ENCODE measurements at regions not wholly inside any gene's neighbourhood (a gene's known extent, or its start where the extent isn't known, plus 50 kb on each side); places are given as distances from the start of the nearest gene placed in this dataset.

DNA sequence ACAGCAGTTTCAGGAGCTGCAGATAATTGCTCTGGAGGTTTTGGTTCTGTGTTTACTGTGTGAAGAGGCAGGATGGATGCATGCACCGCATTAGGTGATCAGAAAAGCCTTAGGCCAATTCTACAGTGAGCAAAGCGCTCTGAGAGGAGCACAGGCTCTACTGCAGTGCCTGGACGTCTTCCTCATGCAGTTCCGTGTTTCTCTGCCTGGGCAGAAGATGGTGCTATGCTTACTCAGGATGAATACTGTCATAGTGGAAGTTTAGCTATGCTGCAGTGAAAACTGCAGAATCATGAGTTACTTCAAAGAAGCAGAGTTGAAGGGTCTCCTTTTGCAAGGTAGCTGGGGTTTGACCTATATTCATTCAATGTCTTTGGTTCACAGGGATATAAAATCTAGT, 1012.4 kb downstream of the KCNJ18 start:
- no peak overlapping the region for H3K27ac ChIP-seq (ENCODE audit: low read length)
- H3K9me3 ChIP-seq (ENCODE audit: control insufficient read depth, insufficient read depth, low read depth, low read length) = no peaks in the 10 kb centered on the region
- no peak for DNase-seq (ENCODE audit: low read depth, low spot score)
- H3K4me3 ChIP-seq (ENCODE audit: low read depth in 2 of 2, low read length in 2 of 2) = no peak overlapping the region
- ChIA-PET POLR2A (no interaction called here), CTCF (no interaction called here)
- BruUV-seq (replicated peaks) = no TSS peak
- H3K27me3 ChIP-seq (ENCODE audit: control insufficient read depth, insufficient read depth, low read length) = no peaks in the 10 kb centered on the region
- intact Hi-C loops (cut with micrococcal nuclease; ENCODE audit: unreplicated experiment) (no loop called here), in situ Hi-C loops (cut with HindIII; ENCODE audit: low pct_unique_long_range_greater_than_20kb, low sequenced_read_pairs) (no loop called here)
- H3K36me3 ChIP-seq (ENCODE audit: control insufficient read depth, insufficient read depth, low read length) = no peaks in the 10 kb centered on the region
- no peak for ATAC-seq
- no peak for TF ChIP-seq SIN3A (IDR thresholded peaks at IDR 0.05; ENCODE audit: borderline replicate concordance, insufficient read depth, low read depth, low read length)
- TF ChIP-seq, protein P1, sequence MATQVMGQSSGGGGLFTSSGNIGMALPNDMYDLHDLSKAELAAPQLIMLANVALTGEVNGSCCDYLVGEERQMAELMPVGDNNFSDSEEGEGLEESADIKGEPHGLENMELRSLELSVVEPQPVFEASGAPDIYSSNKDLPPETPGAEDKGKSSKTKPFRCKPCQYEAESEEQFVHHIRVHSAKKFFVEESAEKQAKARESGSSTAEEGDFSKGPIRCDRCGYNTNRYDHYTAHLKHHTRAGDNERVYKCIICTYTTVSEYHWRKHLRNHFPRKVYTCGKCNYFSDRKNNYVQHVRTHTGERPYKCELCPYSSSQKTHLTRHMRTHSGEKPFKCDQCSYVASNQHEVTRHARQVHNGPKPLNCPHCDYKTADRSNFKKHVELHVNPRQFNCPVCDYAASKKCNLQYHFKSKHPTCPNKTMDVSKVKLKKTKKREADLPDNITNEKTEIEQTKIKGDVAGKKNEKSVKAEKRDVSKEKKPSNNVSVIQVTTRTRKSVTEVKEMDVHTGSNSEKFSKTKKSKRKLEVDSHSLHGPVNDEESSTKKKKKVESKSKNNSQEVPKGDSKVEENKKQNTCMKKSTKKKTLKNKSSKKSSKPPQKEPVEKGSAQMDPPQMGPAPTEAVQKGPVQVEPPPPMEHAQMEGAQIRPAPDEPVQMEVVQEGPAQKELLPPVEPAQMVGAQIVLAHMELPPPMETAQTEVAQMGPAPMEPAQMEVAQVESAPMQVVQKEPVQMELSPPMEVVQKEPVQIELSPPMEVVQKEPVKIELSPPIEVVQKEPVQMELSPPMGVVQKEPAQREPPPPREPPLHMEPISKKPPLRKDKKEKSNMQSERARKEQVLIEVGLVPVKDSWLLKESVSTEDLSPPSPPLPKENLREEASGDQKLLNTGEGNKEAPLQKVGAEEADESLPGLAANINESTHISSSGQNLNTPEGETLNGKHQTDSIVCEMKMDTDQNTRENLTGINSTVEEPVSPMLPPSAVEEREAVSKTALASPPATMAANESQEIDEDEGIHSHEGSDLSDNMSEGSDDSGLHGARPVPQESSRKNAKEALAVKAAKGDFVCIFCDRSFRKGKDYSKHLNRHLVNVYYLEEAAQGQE (IDR thresholded peaks at IDR 0.05; ENCODE audit: insufficient read depth in 1 of 2, low read depth in 2 of 2, low read length in 1 of 2) = no peak
- H3K4me1 ChIP-seq (ENCODE audit: control insufficient read depth, insufficient read depth, low read length) = no peaks in the 10 kb centered on the region

- in situ Hi-C loops (cut with HindIII; ENCODE audit: low pct_unique_long_range_greater_than_20kb, low sequenced_read_pairs) (no loop called here), intact Hi-C loops (cut with micrococcal nuclease; ENCODE audit: unreplicated experiment) (no loop called here)
- BruUV-seq (replicated peaks) = no TSS peak
- H3K4me1 ChIP-seq (ENCODE audit: control insufficient read depth, insufficient read depth, low read length) = no peaks in the 10 kb centered on the region
- DNase-seq (ENCODE audit: low read depth, low spot score) (no peak), ATAC-seq (no peak)
- H3K9me3 ChIP-seq (ENCODE audit: control insufficient read depth, insufficient read depth, low read depth, low read length) = no peaks in the 10 kb centered on the region
- H3K36me3 ChIP-seq (ENCODE audit: control insufficient read depth, insufficient read depth, low read length) = no peaks in the 10 kb centered on the region
- ChIA-PET POLR2A (no interaction called here), CTCF (no interaction called here)
- no peaks in the 10 kb centered on the region for H3K27me3 ChIP-seq (ENCODE audit: control insufficient read depth, insufficient read depth, low read length)
- no peak overlapping the region for H3K4me3 ChIP-seq (ENCODE audit: low read depth in 2 of 2, low read length in 2 of 2)
- H3K27ac ChIP-seq (ENCODE audit: low read length) = no peak overlapping the region
- TF ChIP-seq, protein P2, sequence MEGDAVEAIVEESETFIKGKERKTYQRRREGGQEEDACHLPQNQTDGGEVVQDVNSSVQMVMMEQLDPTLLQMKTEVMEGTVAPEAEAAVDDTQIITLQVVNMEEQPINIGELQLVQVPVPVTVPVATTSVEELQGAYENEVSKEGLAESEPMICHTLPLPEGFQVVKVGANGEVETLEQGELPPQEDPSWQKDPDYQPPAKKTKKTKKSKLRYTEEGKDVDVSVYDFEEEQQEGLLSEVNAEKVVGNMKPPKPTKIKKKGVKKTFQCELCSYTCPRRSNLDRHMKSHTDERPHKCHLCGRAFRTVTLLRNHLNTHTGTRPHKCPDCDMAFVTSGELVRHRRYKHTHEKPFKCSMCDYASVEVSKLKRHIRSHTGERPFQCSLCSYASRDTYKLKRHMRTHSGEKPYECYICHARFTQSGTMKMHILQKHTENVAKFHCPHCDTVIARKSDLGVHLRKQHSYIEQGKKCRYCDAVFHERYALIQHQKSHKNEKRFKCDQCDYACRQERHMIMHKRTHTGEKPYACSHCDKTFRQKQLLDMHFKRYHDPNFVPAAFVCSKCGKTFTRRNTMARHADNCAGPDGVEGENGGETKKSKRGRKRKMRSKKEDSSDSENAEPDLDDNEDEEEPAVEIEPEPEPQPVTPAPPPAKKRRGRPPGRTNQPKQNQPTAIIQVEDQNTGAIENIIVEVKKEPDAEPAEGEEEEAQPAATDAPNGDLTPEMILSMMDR (IDR thresholded peaks at IDR 0.05) = no peak
- TF ChIP-seq TCF7L2 (IDR thresholded peaks at IDR 0.05; ENCODE audit: low read depth, low read length) (no peak), SIN3A (IDR thresholded peaks at IDR 0.05; ENCODE audit: borderline replicate concordance, insufficient read depth, low read depth, low read length) (no peak), POLR2AphosphoS5 (IDR thresholded peaks at IDR 0.05; ENCODE audit: low read depth, low read length) (no peak)
- TF ChIP-seq, protein P1 (IDR thresholded peaks at IDR 0.05; ENCODE audit: insufficient read depth in 1 of 2, low read depth in 2 of 2, low read length in 1 of 2) = no peak
Measured at GRCh38 chr17:22707626-22708025, 1015.3 kb downstream of the KCNJ18 start.

Data from Panc1 (cell line).